PC-9 (cell line): ENCODE measurements at regions not wholly inside any gene's neighbourhood (a gene's known extent, or its start where the extent isn't known, plus 50 kb on each side); places are given as distances from the start of the nearest gene placed in this dataset.

Source experiments
- CTCF ChIP-seq: fragments of 200-600 bp; sonication (generic); conservative IDR thresholded peaks from 2 replicates; pipeline ENCODE4 v1.6.1; 2017; ENCODE audit warnings: mixed run types, antibody characterized with exemption, mild to moderate bottlenecking, moderate library complexity
- EZH2 ChIP-seq: fragments of 200-600 bp; sonication (generic); IDR thresholded peaks from 2 replicates; pipeline ENCODE4 v1.8.0; 2017; ENCODE audit warnings: antibody characterized with exemption, low read depth

DNA sequence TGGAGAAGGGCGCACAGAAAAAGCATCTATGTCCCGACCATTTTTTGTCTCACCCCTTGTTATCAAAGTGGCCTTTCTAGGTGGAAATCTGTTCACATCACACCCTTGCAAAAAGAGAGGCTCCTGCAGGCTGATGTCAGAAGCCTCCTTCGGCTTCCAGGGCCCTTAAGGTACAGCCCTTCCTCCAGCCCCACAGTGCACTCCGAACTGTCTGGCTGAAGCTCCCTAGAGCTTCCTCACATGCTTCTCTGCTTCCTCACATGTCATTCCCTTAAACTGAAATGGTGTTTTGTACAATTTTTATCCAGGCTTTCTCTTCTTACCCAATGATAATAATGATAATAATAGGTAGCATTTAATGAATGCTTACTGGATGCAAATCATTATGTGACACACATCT is 210.3 kb downstream of the INHBA start:
- TF ChIP-seq EZH2, result no peak
- no peak for TF ChIP-seq CTCF
